ENCODE measurements at regions not wholly inside any gene's neighbourhood (a gene's known extent, or its start where the extent isn't known, plus 50 kb on each side); places are given as distances from the start of the nearest gene placed in this dataset.

GRCh38 chr6:71392276-71392675 is 103.7 kb downstream of the OGFRL1 start:
- ChIA-PET CTCF (no interaction called here), POLR2A (no interaction called here)
- Mint-ChIP-seq H3K27ac (no peak overlapping the region), H3K9me3 (no peaks in the 10 kb centered on the region), H3K4me3 (no peak overlapping the region), H3K4me1 (peaks cover 14% of the 10 kb centered on the region), H3K27me3 (ENCODE audit: low read depth) (no peaks in the 10 kb centered on the region), H3K36me3 (no peaks in the 10 kb centered on the region)
- ATAC-seq: no peak
- no peak for TF ChIP-seq ZNF532 (CRISPR knock-in tag; IDR thresholded peaks at IDR 0.05; ENCODE audit: borderline replicate concordance)
- no peak for TF ChIP-seq ZSCAN18 (CRISPR knock-in tag; IDR thresholded peaks at IDR 0.05)
- no peak for TF ChIP-seq CTCF (IDR thresholded peaks at IDR 0.05)
- no peak for TF ChIP-seq ZNF416 (CRISPR knock-in tag; IDR thresholded peaks at IDR 0.05)
- no peak for TF ChIP-seq USF2 (CRISPR knock-in tag; IDR thresholded peaks at IDR 0.05)
- no peak for TF ChIP-seq ZNF263 (CRISPR knock-in tag; IDR thresholded peaks at IDR 0.05; ENCODE audit: low read depth)
- no peak for TF ChIP-seq SOX15 (CRISPR knock-in tag; IDR thresholded peaks at IDR 0.05)
- no peak for TF ChIP-seq MAX (CRISPR knock-in tag; IDR thresholded peaks at IDR 0.05)
- no peak for TF ChIP-seq ZNF425 (CRISPR knock-in tag; conservative IDR thresholded peaks at IDR 0.05)
- TF ChIP-seq MLX (CRISPR knock-in tag; IDR thresholded peaks at IDR 0.05): no peak
- TF ChIP-seq MYBL2 (CRISPR knock-in tag; IDR thresholded peaks at IDR 0.05): no peak
- TF ChIP-seq MXD4 (CRISPR knock-in tag; IDR thresholded peaks at IDR 0.05; ENCODE audit: borderline replicate concordance): no peak
- no peak for TF ChIP-seq STAT6 (CRISPR knock-in tag; conservative IDR thresholded peaks at IDR 0.05; ENCODE audit: low read depth)
- TF ChIP-seq E2F1 (CRISPR knock-in tag; IDR thresholded peaks at IDR 0.05): no peak
- TF ChIP-seq ZBTB43 (CRISPR knock-in tag; IDR thresholded peaks at IDR 0.05): no peak
- TF ChIP-seq CREM (CRISPR knock-in tag; IDR thresholded peaks at IDR 0.05): no peak
- TF ChIP-seq ZNF671 (CRISPR knock-in tag; IDR thresholded peaks at IDR 0.05): no peak
- no peak for TF ChIP-seq FOXP1 (CRISPR knock-in tag; IDR thresholded peaks at IDR 0.05; ENCODE audit: borderline replicate concordance)
- DNase-seq (ENCODE audit: low spot score): no peak
